PC-3 (cell line): ENCODE measurements at regions not wholly inside any gene's neighbourhood (a gene's known extent, or its start where the extent isn't known, plus 50 kb on each side); places are given as distances from the start of the nearest gene placed in this dataset.
"Not testable (repeated sequence)": the region's sequence is repeated elsewhere in the genome, so short reads cannot be mapped to it uniquely, and the experiment has no call there.

Source experiments
- ATAC-seq: fragments of 200-7000 bp; cut with Tn5 transposase; 2 replicates; pipeline ENCODE4 v1.9.1; 2020; ENCODE audit warnings: mild to moderate bottlenecking, moderate library complexity
- BruUV-seq: library from RNA; stranded (reverse); fragments of 400-500 nt; replicated peaks from 2 replicates; lab custom pipeline; 2021; lab: Mats Ljungman, UMichigan
- CTCF ChIA-PET: fragments of 300-600 bp; sonication (Branson Sonifier 250); formaldehyde crosslinking; loops from one replicate; lab custom pipeline; 2022; ENCODE audit warnings: antibody characterized with exemption; lab: Charles Lee
- POLR2A ChIA-PET: fragments of 300-600 bp; sonication (Branson Sonifier 250); formaldehyde crosslinking; loops from one replicate; lab custom pipeline; 2022; ENCODE audit warnings: antibody characterized with exemption; ENCODE audit not compliant: unreplicated experiment; lab: Charles Lee
- DNase-seq: peaks from one replicate; pipeline ENCODE4 v3.0.0-alpha.2; 2015
- H2AFZ ChIP-seq: fragments of 300-600 bp; sonication (generic); 2 replicates; pipeline ENCODE4 v1.6.0; 2016; ENCODE audit warnings: antibody characterized with exemption, low read length
- H3F3A ChIP-seq: fragments of 300-600 bp; sonication (generic); one replicate; pipeline ENCODE4 v1.6.0; 2017; ENCODE audit warnings: antibody characterized with exemption, low read length, control low read depth, mild to moderate bottlenecking; ENCODE audit not compliant: unreplicated experiment
- H3K27ac ChIP-seq: fragments of 300-600 bp; sonication (generic); 2 replicates; pipeline ENCODE4 v1.5.1; 2016; ENCODE audit warnings: mild to moderate bottlenecking, low read length
- H3K27me3 ChIP-seq: fragments of 300-600 bp; sonication (generic); 2 replicates; pipeline ENCODE4 v1.6.1; 2016; ENCODE audit warnings: low read length, mixed read lengths
- H3K36me3 ChIP-seq: fragments of 300-600 bp; sonication (generic); 2 replicates; pipeline ENCODE4 v1.6.1; 2016; ENCODE audit warnings: low read depth, mixed run types, low read length, mixed read lengths
- H3K4me1 ChIP-seq: fragments of 300-600 bp; sonication (generic); 2 replicates; pipeline ENCODE4 v1.5.1; 2016; ENCODE audit warnings: low read length; ENCODE audit not compliant: insufficient read depth
- H3K4me2 ChIP-seq: fragments of 300-600 bp; sonication (generic); 2 replicates; pipeline ENCODE4 v1.6.0; 2016; ENCODE audit warnings: low read length
- H3K4me3 ChIP-seq: fragments of 300-600 bp; sonication (generic); 2 replicates; pipeline ENCODE4 v1.5.1; 2016; ENCODE audit warnings: mild to moderate bottlenecking, low read length, mixed read lengths
- H3K79me2 ChIP-seq: fragments of 300-600 bp; sonication (generic); 2 replicates; pipeline ENCODE4 v1.6.1; 2017; ENCODE audit warnings: low read length, mixed read lengths
- H3K9ac ChIP-seq: fragments of 300-600 bp; sonication (generic); 2 replicates; pipeline ENCODE4 v1.6.0; 2016; ENCODE audit warnings: mild to moderate bottlenecking, low read length
- H3K9me2 ChIP-seq: fragments of 300-600 bp; sonication (generic); replicated peaks from 2 replicates; pipeline ENCODE4 v1.6.1; 2016; ENCODE audit warnings: mixed run types, low read length, mixed read lengths
- H3K9me3 ChIP-seq: fragments of 300-600 bp; sonication (generic); 2 replicates; pipeline ENCODE4 v1.6.1; 2016; ENCODE audit warnings: low read length, mixed read lengths
- H4K20me1 ChIP-seq: fragments of 300-600 bp; sonication (generic); 2 replicates; pipeline ENCODE4 v1.6.1; 2016; ENCODE audit warnings: low read length, mixed read lengths
- CTCF ChIP-seq: fragments of 300-600 bp; sonication (generic); conservative IDR thresholded peaks from 2 replicates; pipeline ENCODE4 v1.5.1; 2017; ENCODE audit warnings: antibody characterized with exemption, low read depth, mild to moderate bottlenecking, low read length
- EZH2 ChIP-seq: fragments of 300-600 bp; sonication (generic); IDR thresholded peaks from one replicate; pipeline ENCODE4 v1.6.1; 2017; ENCODE audit warnings: antibody characterized with exemption, mild to moderate bottlenecking, low read length; ENCODE audit not compliant: unreplicated experiment
- EZH2phosphoT487 ChIP-seq: fragments of 300-600 bp; sonication (generic); IDR thresholded peaks from 2 replicates; pipeline ENCODE4 v1.6.1; 2018; ENCODE audit warnings: mild to moderate bottlenecking, antibody characterized with exemption, low read length, borderline replicate concordance
- intact Hi-C: fragments of 100-400 bp; cut with micrococcal nuclease; formaldehyde crosslinking; loops from 2 replicates; pipeline ENCODE4 v1.9.0; 2023

- intact Hi-C loops = no loop called here
- H3K36me3 ChIP-seq = no peaks in the 10 kb centered on the region
- H4K20me1 ChIP-seq = no peaks in the 10 kb centered on the region
- H3K4me1 ChIP-seq = no peaks in the 10 kb centered on the region
- H3K27me3 ChIP-seq = peaks cover 35% of the 10 kb centered on the region
- CTCF ChIA-PET = no interaction called here
- H3K9me2 ChIP-seq = no peaks in the 10 kb centered on the region
- H3K9ac ChIP-seq = no peak overlapping the region
- no peak overlapping the region for H3K4me3 ChIP-seq
- DNase-seq (no peak), ATAC-seq (no peak)
- no TSS peak for BruUV-seq
- H3K9me3 ChIP-seq = no peaks in the 10 kb centered on the region
- H3K4me2 ChIP-seq = no peak overlapping the region
- no peaks in the 10 kb centered on the region for H3F3A ChIP-seq
- no peak for TF ChIP-seq EZH2
- TF ChIP-seq CTCF = no peak
- TF ChIP-seq EZH2phosphoT487 = no peak
- no peak overlapping the region for H3K27ac ChIP-seq
- POLR2A ChIA-PET = no interaction called here
- H2AFZ ChIP-seq = no peak overlapping the region
- H3K79me2 ChIP-seq = no peaks in the 10 kb centered on the region
These were observed 99.8 kb upstream of the MBIP start for GRCh38 chr14:36420149-36420687.

- H3K36me3 ChIP-seq = no peaks in the 10 kb centered on the region
- no peak overlapping the region for H3K27ac ChIP-seq
- TF ChIP-seq EZH2phosphoT487 (no peak), CTCF (no peak), EZH2 (no peak)
- POLR2A ChIA-PET = no interaction called here
- H3F3A ChIP-seq = no peaks in the 10 kb centered on the region
- peaks cover 28% of the 10 kb centered on the region for H3K27me3 ChIP-seq
- no peaks in the 10 kb centered on the region for H3K9me3 ChIP-seq
- intact Hi-C loops = no loop called here
- H3K4me2 ChIP-seq = no peak overlapping the region
- CTCF ChIA-PET = no interaction called here
- no peaks in the 10 kb centered on the region for H4K20me1 ChIP-seq
- no peak for ATAC-seq
- H3K79me2 ChIP-seq = no peaks in the 10 kb centered on the region
- no peaks in the 10 kb centered on the region for H3K9me2 ChIP-seq
- no peak for DNase-seq
- no peaks in the 10 kb centered on the region for H3K4me1 ChIP-seq
- no peak overlapping the region for H3K4me3 ChIP-seq
- H2AFZ ChIP-seq = no peak overlapping the region
- H3K9ac ChIP-seq = no peak overlapping the region
- no TSS peak for BruUV-seq
These were observed 98.5 kb upstream of the MBIP start for GRCh38 chr14:36418937-36419336.

GRCh38 chr14:36411951-36412350 lies 91.5 kb upstream of the MBIP start:
- H4K20me1 ChIP-seq, H3K4me3 ChIP-seq, intact Hi-C loops, H2AFZ ChIP-seq, H3K27me3 ChIP-seq, H3K36me3 ChIP-seq, H3K9me3 ChIP-seq, BruUV-seq, ATAC-seq, H3K9ac ChIP-seq, H3K4me1 ChIP-seq, CTCF ChIA-PET, H3K9me2 ChIP-seq, DNase-seq, H3K27ac ChIP-seq, POLR2A ChIA-PET, H3K4me2 ChIP-seq, H3K79me2 ChIP-seq, H3F3A ChIP-seq: not testable (repeated sequence)
